Activated T-helper 1 cell treated with anti-CD3 and anti-CD28 coated beads, Interleukin-12 subunit alpha, Interleukin-12 subunit beta, Interleukin-2, Interleukin-4 antibody, amounts not matched to agents 30 ng/mL and 10 ng/mL and 1 ng/mL, durations not matched to agents 14 hours and 24 hours and 36 hours (primary cell): ENCODE measurements at regions not wholly inside any gene's neighbourhood (a gene's known extent, or its start where the extent isn't known, plus 50 kb on each side); places are given as distances from the start of the nearest gene placed in this dataset.
"Not testable (repeated sequence)": the region's sequence is repeated elsewhere in the genome, so short reads cannot be mapped to it uniquely, and the experiment has no call there.

Source experiments
- DNase-seq: peaks from one replicate; pipeline ENCODE4 v3.0.0; 2021; ENCODE audit warnings: low spot score
- H3K27ac Mint-ChIP-seq: one replicate; pipeline ENCODE4 v1.8.0; 2021; ENCODE audit warnings: mild to moderate bottlenecking, mixed read lengths
- H3K27me3 Mint-ChIP-seq: one replicate; pipeline ENCODE4 v1.8.0; 2022; ENCODE audit warnings: mild to moderate bottlenecking, moderate library complexity, mixed read lengths; ENCODE audit not compliant: insufficient read depth
- H3K36me3 Mint-ChIP-seq: one replicate; pipeline ENCODE4 v1.8.0; 2021; ENCODE audit warnings: low read depth, mixed read lengths
- H3K4me1 Mint-ChIP-seq: one replicate; pipeline ENCODE4 v1.8.0; 2021; ENCODE audit warnings: low read depth, mixed read lengths
- H3K4me3 Mint-ChIP-seq: one replicate; pipeline ENCODE4 v1.8.0; 2021; ENCODE audit warnings: mild to moderate bottlenecking, moderate library complexity, mixed read lengths
- H3K9me3 Mint-ChIP-seq: one replicate; pipeline ENCODE4 v1.8.0; 2021; ENCODE audit warnings: mixed read lengths
- intact Hi-C: fragments of 100-400 bp; cut with micrococcal nuclease; formaldehyde crosslinking; loops from one replicate; pipeline ENCODE4 v1.15.1; 2024

GRCh38 chr1:90274376-90274775 is 279.5 kb downstream of the ZNF326 start:
- H3K4me3 Mint-ChIP-seq: no peak overlapping the region
- H3K27ac Mint-ChIP-seq: no peak overlapping the region
- no peaks in the 10 kb centered on the region for H3K9me3 Mint-ChIP-seq
- no peaks in the 10 kb centered on the region for H3K4me1 Mint-ChIP-seq
- intact Hi-C loops: no loop called here
- DNase-seq: no peak
- H3K36me3 Mint-ChIP-seq: no peaks in the 10 kb centered on the region
- no peaks in the 10 kb centered on the region for H3K27me3 Mint-ChIP-seq

DNA sequence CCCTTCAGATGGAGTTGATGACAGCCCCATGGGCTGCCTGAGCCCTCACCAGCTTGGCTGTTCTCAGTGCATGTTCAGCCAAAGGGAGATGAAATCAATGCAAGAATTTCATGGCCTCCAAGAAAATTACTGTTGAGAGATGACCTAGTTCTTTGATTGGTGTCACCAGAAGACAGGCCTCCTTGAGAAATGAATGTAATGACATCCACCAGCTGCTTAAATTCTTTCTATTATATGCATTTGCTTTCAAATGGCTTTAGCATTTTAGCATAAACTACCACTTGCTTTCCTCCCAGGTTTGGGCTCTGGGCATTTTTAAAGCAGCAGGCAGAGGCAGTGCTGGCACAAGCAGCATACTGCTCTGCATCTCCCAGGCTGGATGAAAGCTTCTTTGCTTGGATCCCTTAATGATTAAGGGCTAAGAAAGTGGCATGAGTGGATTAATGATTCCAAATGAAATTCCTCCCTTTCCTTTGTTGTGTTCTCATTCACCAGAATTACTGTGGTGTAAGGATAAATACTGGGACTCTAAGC is 278.4 kb downstream of the ZNF326 start:
- no peak overlapping the region for H3K27ac Mint-ChIP-seq
- intact Hi-C loops: no loop called here
- H3K9me3 Mint-ChIP-seq: no peaks in the 10 kb centered on the region
- no peaks in the 10 kb centered on the region for H3K4me1 Mint-ChIP-seq
- H3K27me3 Mint-ChIP-seq: no peaks in the 10 kb centered on the region
- no peak for DNase-seq
- no peaks in the 10 kb centered on the region for H3K36me3 Mint-ChIP-seq
- no peak overlapping the region for H3K4me3 Mint-ChIP-seq

- no peaks in the 10 kb centered on the region for H3K4me1 Mint-ChIP-seq
- H3K9me3 Mint-ChIP-seq: no peaks in the 10 kb centered on the region
- no peak for DNase-seq
- intact Hi-C loops: no loop called here
- H3K36me3 Mint-ChIP-seq: no peaks in the 10 kb centered on the region
- no peak overlapping the region for H3K27ac Mint-ChIP-seq
- H3K4me3 Mint-ChIP-seq: no peak overlapping the region
- no peaks in the 10 kb centered on the region for H3K27me3 Mint-ChIP-seq
Measured at GRCh38 chr1:90262791-90263190, 267.9 kb downstream of the ZNF326 start.

GRCh38 chr1:90262286-90262685 is 267.4 kb downstream of the ZNF326 start:
- H3K36me3 Mint-ChIP-seq: no peaks in the 10 kb centered on the region
- DNase-seq: no peak
- no peak overlapping the region for H3K4me3 Mint-ChIP-seq
- intact Hi-C loops: no loop called here
- no peaks in the 10 kb centered on the region for H3K27me3 Mint-ChIP-seq
- H3K27ac Mint-ChIP-seq: no peak overlapping the region
- H3K9me3 Mint-ChIP-seq: no peaks in the 10 kb centered on the region
- H3K4me1 Mint-ChIP-seq: no peaks in the 10 kb centered on the region

GRCh38 chr1:90246069-90246468 is 251.2 kb downstream of the ZNF326 start:
- Mint-ChIP-seq H3K27ac (no peak overlapping the region), H3K4me3 (no peak overlapping the region), H3K36me3 (no peaks in the 10 kb centered on the region), H3K4me1 (no peaks in the 10 kb centered on the region), H3K27me3 (no peaks in the 10 kb centered on the region), H3K9me3 (peaks cover 5% of the 10 kb centered on the region)
- intact Hi-C loops: no loop called here
- DNase-seq: no peak

DNA sequence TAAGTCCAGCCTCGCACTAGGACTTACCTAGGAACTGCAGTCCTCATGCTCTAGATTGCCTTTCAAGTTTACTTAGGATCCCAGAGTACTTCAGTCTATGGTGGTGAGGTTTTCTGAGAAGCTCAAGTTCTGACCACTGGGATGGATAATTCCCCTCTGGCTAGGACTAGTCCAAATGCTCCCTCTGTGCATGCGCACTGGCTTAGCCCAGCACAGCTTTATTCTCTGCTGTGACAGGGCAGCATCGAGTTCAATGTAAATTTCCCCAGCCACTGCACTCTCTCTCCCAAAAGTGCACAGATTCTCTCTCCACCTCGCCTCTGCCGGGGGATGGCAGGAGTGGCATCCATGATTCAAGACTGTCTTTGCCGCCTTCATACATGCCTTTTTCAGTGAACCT is 241.6 kb downstream of the ZNF326 start:
- H3K4me1 Mint-ChIP-seq: no peaks in the 10 kb centered on the region
- H3K9me3 Mint-ChIP-seq: no peaks in the 10 kb centered on the region
- H3K4me3 Mint-ChIP-seq: no peak overlapping the region
- no peaks in the 10 kb centered on the region for H3K27me3 Mint-ChIP-seq
- H3K36me3 Mint-ChIP-seq: no peaks in the 10 kb centered on the region
- no peak for DNase-seq
- no peak overlapping the region for H3K27ac Mint-ChIP-seq
- intact Hi-C loops: no loop called here

DNA sequence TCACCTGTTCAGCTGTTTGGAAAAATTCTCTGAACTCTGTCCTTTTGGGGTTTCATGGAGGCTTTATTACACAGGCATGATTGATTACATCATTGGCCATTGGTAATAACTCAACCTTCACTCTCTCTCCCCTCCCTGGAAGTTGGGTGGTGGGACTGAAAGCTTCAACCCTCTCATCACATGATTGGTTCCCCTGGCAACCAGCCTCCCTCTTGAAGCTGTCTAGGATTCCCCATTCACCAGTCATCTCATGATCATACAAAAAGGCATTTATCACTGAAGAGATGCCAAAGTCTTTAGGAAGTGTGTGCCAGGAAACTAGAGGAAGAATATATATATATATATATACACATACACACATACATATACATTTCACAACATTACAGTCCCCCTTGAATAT is 228.5 kb downstream of the ZNF326 start:
- Mint-ChIP-seq H3K27me3 (no peaks in the 10 kb centered on the region), H3K27ac (no peak overlapping the region), H3K36me3 (no peaks in the 10 kb centered on the region), H3K4me3 (no peak overlapping the region), H3K4me1 (no peaks in the 10 kb centered on the region), H3K9me3 (no peaks in the 10 kb centered on the region)
- intact Hi-C loops: no loop called here
- no peak for DNase-seq

DNA sequence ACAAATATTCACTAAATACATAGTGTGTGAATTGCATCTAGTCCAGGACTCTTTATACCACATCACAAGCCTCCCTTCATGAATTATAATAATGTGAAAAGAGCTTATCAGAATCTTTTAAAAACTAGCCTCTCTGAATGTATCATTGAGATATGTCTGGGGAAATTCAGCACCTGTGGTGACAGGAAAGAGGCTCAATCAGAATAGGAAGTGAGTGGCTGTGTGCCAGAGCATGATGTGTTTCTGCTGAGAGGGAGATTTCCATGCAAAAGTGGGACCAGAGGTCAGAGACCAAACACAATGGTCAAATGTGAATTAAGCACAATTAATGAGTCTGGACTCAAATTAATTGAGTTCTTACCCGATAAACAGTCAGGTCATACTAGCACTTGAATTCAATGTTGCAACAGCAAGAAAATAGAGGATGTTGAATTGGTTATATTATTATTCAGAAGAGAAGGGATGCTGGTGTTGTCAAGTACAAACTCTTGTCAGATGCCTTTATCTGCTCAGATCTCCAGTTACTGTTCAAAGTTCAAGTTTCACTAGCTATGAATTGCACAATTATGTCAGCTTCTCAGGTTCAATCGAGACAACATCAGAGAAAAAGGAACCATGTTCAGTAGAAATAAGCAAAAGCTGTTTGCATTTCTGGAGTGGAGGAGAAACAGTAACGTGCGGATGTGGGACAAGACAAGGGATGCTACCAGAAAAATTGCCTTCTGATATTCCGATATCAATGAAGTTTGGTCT is 226.2 kb downstream of the ZNF326 start:
- H3K27ac Mint-ChIP-seq: no peak overlapping the region
- no peaks in the 10 kb centered on the region for H3K4me1 Mint-ChIP-seq
- no peaks in the 10 kb centered on the region for H3K9me3 Mint-ChIP-seq
- no peak overlapping the region for H3K4me3 Mint-ChIP-seq
- no peak for DNase-seq
- intact Hi-C loops: no loop called here
- no peaks in the 10 kb centered on the region for H3K27me3 Mint-ChIP-seq
- H3K36me3 Mint-ChIP-seq: no peaks in the 10 kb centered on the region

DNA sequence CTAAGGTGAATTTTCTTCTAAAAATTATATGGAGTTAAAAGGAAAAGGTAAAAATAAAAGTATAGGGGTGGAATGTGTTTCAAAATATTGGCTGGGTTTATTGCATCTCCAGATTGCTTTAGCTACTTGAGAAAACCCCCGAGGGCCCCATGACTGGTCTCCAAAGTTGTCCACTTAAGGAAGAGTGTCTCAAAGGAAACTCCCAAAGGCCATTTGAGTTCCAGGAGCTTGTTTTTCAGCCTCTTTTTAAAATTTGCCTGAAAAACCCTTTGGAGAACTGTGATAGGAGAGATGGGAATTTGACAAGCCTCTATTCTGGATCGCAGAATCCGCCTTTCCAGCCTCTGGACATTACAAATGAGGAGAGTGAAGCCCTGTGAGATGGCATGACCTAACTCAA is 225.6 kb downstream of the ZNF326 start:
- Mint-ChIP-seq H3K27ac (no peak overlapping the region), H3K9me3 (no peaks in the 10 kb centered on the region), H3K4me3 (no peak overlapping the region), H3K4me1 (no peaks in the 10 kb centered on the region), H3K36me3 (no peaks in the 10 kb centered on the region), H3K27me3 (no peaks in the 10 kb centered on the region)
- no peak for DNase-seq
- intact Hi-C loops: no loop called here

- H3K9me3 Mint-ChIP-seq, H3K4me1 Mint-ChIP-seq, intact Hi-C loops, H3K4me3 Mint-ChIP-seq, H3K36me3 Mint-ChIP-seq, H3K27me3 Mint-ChIP-seq, DNase-seq, H3K27ac Mint-ChIP-seq: not testable (repeated sequence)
Measured at GRCh38 chr1:90219166-90219871, 224.4 kb downstream of the ZNF326 start.

DNA sequence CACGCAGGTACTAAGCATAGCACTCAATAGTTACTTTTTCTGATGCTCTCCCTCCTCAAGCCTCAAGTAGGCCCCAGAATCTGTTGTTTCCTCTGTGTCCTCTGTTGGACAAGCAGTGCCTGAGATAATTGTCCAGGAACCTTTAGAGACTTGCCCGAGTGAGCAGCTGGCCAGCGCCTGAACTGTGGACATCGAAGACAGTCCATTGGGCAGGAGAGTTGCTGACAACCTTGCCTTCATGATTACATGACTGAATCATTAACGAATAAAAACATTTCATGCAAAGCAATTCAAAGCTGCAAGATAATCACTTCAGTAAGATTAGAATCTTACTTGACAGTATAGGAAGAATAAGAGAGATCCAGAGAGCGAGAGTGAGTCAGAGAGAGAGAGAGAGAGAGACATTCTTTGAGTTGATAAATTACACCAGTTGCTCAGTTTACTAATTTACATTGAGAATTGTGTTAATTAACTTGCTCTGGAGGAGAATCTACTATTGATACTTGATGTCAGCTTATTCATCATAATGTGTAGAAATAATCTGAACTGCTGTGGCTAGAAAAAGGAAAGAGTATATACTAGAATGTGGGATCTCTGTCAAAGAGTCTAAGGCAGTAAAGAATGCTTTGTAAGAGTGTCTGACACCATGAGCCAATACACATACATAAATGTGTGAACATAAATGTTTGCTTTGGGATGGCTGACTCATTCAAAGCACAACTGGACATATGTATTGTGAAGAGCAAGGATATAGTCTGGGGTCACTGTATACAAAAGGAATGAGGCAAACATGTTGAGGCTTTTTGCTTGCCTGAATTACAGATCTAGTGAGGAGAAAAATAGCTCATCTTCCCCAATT is 216.0 kb downstream of the ZNF326 start:
- no peak for DNase-seq
- Mint-ChIP-seq H3K9me3 (no peaks in the 10 kb centered on the region), H3K27me3 (no peaks in the 10 kb centered on the region), H3K36me3 (no peaks in the 10 kb centered on the region), H3K27ac (no peak overlapping the region), H3K4me3 (no peak overlapping the region), H3K4me1 (no peaks in the 10 kb centered on the region)
- intact Hi-C loops: no loop called here

GRCh38 chr1:90208949-90209348 is 214.0 kb downstream of the ZNF326 start:
- Mint-ChIP-seq H3K9me3 (no peaks in the 10 kb centered on the region), H3K27ac (no peak overlapping the region), H3K4me3 (no peak overlapping the region), H3K4me1 (no peaks in the 10 kb centered on the region), H3K27me3 (no peaks in the 10 kb centered on the region), H3K36me3 (no peaks in the 10 kb centered on the region)
- intact Hi-C loops: no loop called here
- no peak for DNase-seq

DNA sequence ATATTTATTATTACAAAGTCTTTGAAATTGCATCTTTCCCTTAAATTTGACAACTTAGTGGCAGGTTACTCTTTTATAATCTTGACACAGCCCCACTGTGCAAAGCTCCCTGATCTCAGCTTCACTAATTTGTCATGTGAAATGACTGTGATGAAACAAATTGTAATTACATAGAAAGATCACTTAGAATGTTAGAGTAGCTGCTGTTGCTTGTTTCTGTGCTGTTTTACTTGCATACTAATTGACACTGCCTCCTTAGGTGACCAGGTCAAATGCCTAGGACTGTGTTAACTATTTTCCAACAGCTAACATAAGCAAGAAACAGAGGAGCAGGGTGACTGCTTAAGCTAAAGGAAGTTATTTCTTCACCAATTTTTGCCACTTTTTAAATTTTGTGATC is 211.3 kb downstream of the ZNF326 start:
- H3K4me1 Mint-ChIP-seq: no peaks in the 10 kb centered on the region
- no peak overlapping the region for H3K4me3 Mint-ChIP-seq
- H3K9me3 Mint-ChIP-seq: no peaks in the 10 kb centered on the region
- intact Hi-C loops: no loop called here
- H3K36me3 Mint-ChIP-seq: no peaks in the 10 kb centered on the region
- no peak overlapping the region for H3K27ac Mint-ChIP-seq
- no peaks in the 10 kb centered on the region for H3K27me3 Mint-ChIP-seq
- DNase-seq: no peak
